CD4-positive, alpha-beta T cell (primary cell): ENCODE measurements at regions not wholly inside any gene's neighbourhood (a gene's known extent, or its start where the extent isn't known, plus 50 kb on each side); places are given as distances from the start of the nearest gene placed in this dataset.

Source experiments
- ATAC-seq: fragments of 200-7000 bp; cut with Tn5 transposase; one replicate; pipeline ENCODE4 v1.10.0; 2022; ENCODE audit warnings: mild to moderate bottlenecking; ENCODE audit not compliant: poor library complexity
- CTCF ChIA-PET: fragments of 350-600 bp; sonication (Branson Sonifier 250); formaldehyde crosslinking; loops from one replicate; lab custom pipeline; 2021; ENCODE audit warnings: antibody characterized with exemption, inconsistent platforms; lab: Charles Lee
- POLR2A ChIA-PET: fragments of 350-600 bp; sonication (Branson Sonifier 250); formaldehyde crosslinking; loops from one replicate; lab custom pipeline; 2021; ENCODE audit warnings: antibody characterized with exemption, inconsistent platforms; lab: Charles Lee
- DNase-seq, 14 experiments: peaks; one replicate each; pipeline ENCODE4 v3.0.0-alpha.2; 2013 to 2020; ENCODE audit warnings: mixed read lengths in 2 of 14
- H3K27ac ChIP-seq, 2 donors: one replicate each; pipeline versions ENCODE4 v1.5.1 to v1.7.0; 2013; ENCODE audit warnings: low read length in 2 of 2, low read depth in 1 of 2, mild to moderate bottlenecking in 1 of 2
- H3K27me3 ChIP-seq, 2 experiments: 1 replicate in 1 of 2; 2 replicates in 1 of 2; pipeline versions ENCODE4 v1.6.1 to v1.7.0; 2013; ENCODE audit warnings: low read length in 2 of 2, control low read depth in 1 of 2, mild to moderate bottlenecking in 1 of 2, moderate library complexity in 1 of 2; ENCODE audit not compliant: insufficient read depth in 2 of 2, control insufficient read depth in 1 of 2
- H3K36me3 ChIP-seq: one replicate; pipeline ENCODE4 v1.6.1; 2013; ENCODE audit warnings: low read length, control low read depth; ENCODE audit not compliant: insufficient read depth
- H3K4me1 ChIP-seq: one replicate; pipeline ENCODE4 v1.6.1; 2013; ENCODE audit warnings: low read length, control low read depth; ENCODE audit not compliant: insufficient read depth
- H3K4me3 ChIP-seq: one replicate; pipeline ENCODE4 v1.5.1; 2013; ENCODE audit warnings: mild to moderate bottlenecking, low read length, moderate library complexity
- H3K9me3 ChIP-seq, 2 experiments: 1 replicate in 1 of 2; 2 replicates in 1 of 2; pipeline versions ENCODE4 v1.6.1 to v1.7.0; 2013; ENCODE audit warnings: low read length in 2 of 2, mild to moderate bottlenecking in 2 of 2, control low read depth in 1 of 2, moderate library complexity in 1 of 2; ENCODE audit not compliant: control insufficient read depth in 1 of 2, insufficient read depth in 1 of 2
- H3K27ac Mint-ChIP-seq: one replicate; pipeline ENCODE4 v1.8.0; 2020; ENCODE audit warnings: mixed read lengths
- H3K27me3 Mint-ChIP-seq: one replicate; pipeline ENCODE4 v1.8.0; 2021; ENCODE audit warnings: mixed read lengths
- H3K36me3 Mint-ChIP-seq: one replicate; pipeline ENCODE4 v1.8.0; 2021; ENCODE audit warnings: low read depth, mixed read lengths
- H3K4me1 Mint-ChIP-seq: one replicate; pipeline ENCODE4 v1.8.0; 2021; ENCODE audit warnings: low read depth, mixed read lengths
- H3K4me3 Mint-ChIP-seq: one replicate; pipeline ENCODE4 v1.8.0; 2020; ENCODE audit warnings: mild to moderate bottlenecking, mixed read lengths
- H3K9me3 Mint-ChIP-seq: one replicate; pipeline ENCODE4 v1.8.0; 2020; ENCODE audit warnings: mixed read lengths
- CTCF ChIP-seq: fragments of 200-600 bp; IDR thresholded peaks from one replicate; pipeline ENCODE4 v1.8.0; 2022; ENCODE audit warnings: antibody characterized with exemption, mild to moderate bottlenecking
- intact Hi-C, 2 experiments: fragments of 100-400 bp; cut with DNase I in 1 of 2; cut with micrococcal nuclease in 1 of 2; formaldehyde crosslinking; loops; one replicate each; pipeline versions ENCODE4 v1.15.1 to v1.9.0; 2023 to 2025; cut with DNase I, micrococcal nuclease

DNA sequence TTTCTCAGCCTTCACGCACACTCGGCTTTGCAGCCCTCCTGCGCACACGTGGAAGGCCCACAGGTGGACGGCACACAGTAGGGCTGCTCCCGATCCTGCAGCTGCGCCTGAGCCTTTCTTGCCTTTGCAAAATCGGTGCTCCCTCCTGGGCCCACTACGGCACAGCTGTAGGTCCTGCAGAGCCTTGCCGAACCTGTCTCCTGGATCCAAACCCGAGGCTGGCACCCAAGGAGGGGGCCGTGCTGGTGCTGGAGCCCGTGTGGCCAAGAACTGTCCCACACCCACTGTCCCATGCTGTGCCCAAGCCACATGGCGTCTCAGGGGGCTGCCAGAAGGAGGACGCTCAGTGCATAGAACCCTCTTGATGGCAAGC, 227.4 kb downstream of the TTLL2 start:
- Mint-ChIP-seq H3K36me3 (no peaks in the 10 kb centered on the region), H3K9me3 (peaks cover 3% of the 10 kb centered on the region), H3K4me3 (no peak overlapping the region), H3K4me1 (no peaks in the 10 kb centered on the region), H3K27ac (no peak overlapping the region), H3K27me3 (no peaks in the 10 kb centered on the region)
- DNase-seq (no peak), ATAC-seq (no peak)
- TF ChIP-seq CTCF: no peak
- ChIA-PET CTCF (no interaction called here), POLR2A (no interaction called here)
- Histone ChIP-seq H3K36me3 (no peaks in the 10 kb centered on the region), H3K4me1 (no peaks in the 10 kb centered on the region), H3K9me3 (peaks cover 6 to 34% of the 10 kb centered on the region in 2 experiments), H3K4me3 (no peak overlapping the region), H3K27me3 (no peaks in the 10 kb centered on the region), H3K27ac (no peak overlapping the region)
- intact Hi-C loops: no loop called here

GRCh38 chr6:167552961-167553735, 228.3 kb downstream of the TTLL2 start:
- no peak overlapping the region for H3K4me3 Mint-ChIP-seq
- no peaks in the 10 kb centered on the region for H3K4me1 ChIP-seq
- no peak for TF ChIP-seq CTCF
- POLR2A ChIA-PET: no interaction called here
- intact Hi-C loops: no loop called here
- H3K27me3 Mint-ChIP-seq: no peaks in the 10 kb centered on the region
- peaks cover 3% of the 10 kb centered on the region for H3K9me3 Mint-ChIP-seq
- H3K36me3 ChIP-seq: no peaks in the 10 kb centered on the region
- H3K9me3 ChIP-seq: peaks cover 6 to 36% of the 10 kb centered on the region in 2 experiments
- no peaks in the 10 kb centered on the region for H3K4me1 Mint-ChIP-seq
- CTCF ChIA-PET: no interaction called here
- DNase-seq (no peak), ATAC-seq (no peak)
- no peak overlapping the region for H3K27ac ChIP-seq
- no peaks in the 10 kb centered on the region for H3K36me3 Mint-ChIP-seq
- no peak overlapping the region for H3K4me3 ChIP-seq
- no peak overlapping the region for H3K27ac Mint-ChIP-seq
- no peaks in the 10 kb centered on the region for H3K27me3 ChIP-seq

DNA sequence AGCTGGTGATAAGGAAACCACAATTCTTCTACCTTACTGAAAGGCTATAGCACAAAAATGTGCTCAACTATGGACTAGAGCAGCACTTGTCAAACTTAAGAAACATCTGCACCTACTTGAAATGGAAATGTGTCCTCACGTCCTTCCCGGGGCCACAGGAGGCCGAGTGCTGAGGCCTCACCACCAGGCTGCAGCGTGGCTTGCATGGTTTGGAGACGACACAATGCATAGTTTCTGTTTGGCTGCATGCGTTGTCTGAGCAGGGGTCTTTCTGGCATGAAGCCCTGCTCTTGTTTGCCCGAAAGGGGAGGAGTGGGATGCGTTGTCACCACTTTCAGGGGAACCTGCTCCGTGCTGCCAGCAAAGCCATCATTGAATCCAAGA, 228.8 kb downstream of the TTLL2 start:
- H3K36me3 Mint-ChIP-seq: no peaks in the 10 kb centered on the region
- peaks cover 3% of the 10 kb centered on the region for H3K9me3 Mint-ChIP-seq
- ATAC-seq (no peak), DNase-seq (no peak)
- H3K27me3 Mint-ChIP-seq: no peaks in the 10 kb centered on the region
- Histone ChIP-seq H3K27ac (no peak overlapping the region), H3K9me3 (peaks cover 6 to 36% of the 10 kb centered on the region in 2 experiments), H3K36me3 (no peaks in the 10 kb centered on the region), H3K27me3 (no peaks in the 10 kb centered on the region), H3K4me3 (no peak overlapping the region), H3K4me1 (no peaks in the 10 kb centered on the region)
- intact Hi-C loops: no loop called here
- no peaks in the 10 kb centered on the region for H3K4me1 Mint-ChIP-seq
- ChIA-PET CTCF (no interaction called here), POLR2A (no interaction called here)
- H3K4me3 Mint-ChIP-seq: no peak overlapping the region
- no peak overlapping the region for H3K27ac Mint-ChIP-seq
- no peak for TF ChIP-seq CTCF
